A673 (cell line): ENCODE measurements at regions not wholly inside any gene's neighbourhood (a gene's known extent, or its start where the extent isn't known, plus 50 kb on each side); places are given as distances from the start of the nearest gene placed in this dataset.

Source experiments
- BruUV-seq: library from RNA; stranded (reverse); fragments of 400-500 nt; replicated peaks from 2 replicates; lab custom pipeline; 2021; lab: Mats Ljungman, UMichigan
- CTCF ChIA-PET: fragments of 300-600 bp; sonication (Branson Sonifier 250); formaldehyde crosslinking; loops from one replicate; lab custom pipeline; 2022; ENCODE audit warnings: antibody characterized with exemption; lab: Charles Lee
- POLR2A ChIA-PET: fragments of 300-600 bp; sonication (Branson Sonifier 250); formaldehyde crosslinking; loops from one replicate; lab custom pipeline; 2022; ENCODE audit warnings: antibody characterized with exemption; ENCODE audit not compliant: low non-redundant PET; lab: Charles Lee
- DNase-seq: peaks from one replicate; pipeline ENCODE4 v3.0.0-alpha.2; 2015; ENCODE audit warnings: low spot score
- H3K27ac ChIP-seq: fragments of 200-600 bp; sonication (generic); 2 replicates; pipeline ENCODE4 v1.5.1; 2016; ENCODE audit warnings: mixed run types, low read depth, mild to moderate bottlenecking, mixed read lengths, antibody characterized with exemption, low read length; ENCODE audit not compliant: poor library complexity, severe bottlenecking
- H3K27me3 ChIP-seq: fragments of 200-600 bp; sonication (generic); replicated peaks from 2 replicates; pipeline ENCODE4 v1.6.1; 2017; ENCODE audit warnings: mixed run types, low read depth, mild to moderate bottlenecking, mixed read lengths, antibody characterized with exemption, low read length; ENCODE audit not compliant: insufficient read depth, poor library complexity
- H3K36me3 ChIP-seq: fragments of 200-600 bp; sonication (generic); 2 replicates; pipeline ENCODE4 v1.6.1; 2016; ENCODE audit warnings: mixed run types, mild to moderate bottlenecking, mixed read lengths, antibody characterized with exemption, low read length; ENCODE audit not compliant: insufficient read depth, poor library complexity, severe bottlenecking
- H3K4me1 ChIP-seq: fragments of 200-600 bp; sonication (generic); 2 replicates; pipeline ENCODE4 v1.6.1; 2017; ENCODE audit warnings: mixed run types, mild to moderate bottlenecking, mixed read lengths, antibody characterized with exemption, low read length; ENCODE audit not compliant: insufficient read depth, poor library complexity, severe bottlenecking
- H3K4me3 ChIP-seq: fragments of 200-600 bp; sonication (generic); 2 replicates; pipeline ENCODE4 v1.5.1; 2016; ENCODE audit warnings: low read depth, mixed run types, mild to moderate bottlenecking, mixed read lengths, low read length; ENCODE audit not compliant: poor library complexity, severe bottlenecking
- H3K9me3 ChIP-seq: fragments of 200-600 bp; sonication (generic); 2 replicates; pipeline ENCODE4 v1.6.1; 2016; ENCODE audit warnings: mixed run types, low read depth, mild to moderate bottlenecking, mixed read lengths, antibody characterized with exemption, low read length; ENCODE audit not compliant: poor library complexity, severe bottlenecking
- EZH2 ChIP-seq: fragments of 200-600 bp; sonication (generic); IDR thresholded peaks from 2 replicates; pipeline ENCODE4 v1.6.1; 2017; ENCODE audit warnings: borderline replicate concordance, low read depth, mild to moderate bottlenecking, mixed read lengths, antibody characterized with exemption, low read length; ENCODE audit not compliant: poor library complexity, severe bottlenecking
- intact Hi-C: fragments of 100-400 bp; cut with micrococcal nuclease; formaldehyde crosslinking; loops from one replicate; pipeline ENCODE4 v1.10.0; 2022; ENCODE audit not compliant: unreplicated experiment

DNA sequence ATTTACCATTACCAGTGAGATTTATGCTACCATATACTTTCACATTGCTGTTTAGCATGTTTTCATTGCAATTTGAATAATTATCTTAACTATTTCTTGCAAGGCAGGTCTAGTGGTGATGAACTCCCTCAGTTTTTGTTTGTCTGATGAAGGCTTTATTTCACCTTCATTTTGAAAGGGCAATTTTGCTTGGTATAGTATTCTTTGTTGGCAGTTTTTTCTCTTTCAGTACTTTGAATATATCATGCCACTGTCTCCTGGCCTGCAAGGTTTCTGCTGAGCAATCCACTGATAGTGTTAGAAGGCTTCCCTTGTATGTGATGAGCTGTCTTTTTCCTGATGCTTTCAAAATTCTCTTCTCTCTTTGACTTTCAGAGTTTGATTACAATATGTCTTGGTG, 188.0 kb downstream of the MARCHF11 start:
- intact Hi-C loops: no loop called here
- BruUV-seq: no TSS peak
- H3K27me3 ChIP-seq: no peaks in the 10 kb centered on the region
- no peak overlapping the region for H3K27ac ChIP-seq
- H3K4me1 ChIP-seq: no peaks in the 10 kb centered on the region
- H3K36me3 ChIP-seq: no peaks in the 10 kb centered on the region
- H3K9me3 ChIP-seq: peaks cover 16% of the 10 kb centered on the region
- POLR2A ChIA-PET: no interaction called here
- DNase-seq: no peak
- no peak for TF ChIP-seq EZH2
- no peak overlapping the region for H3K4me3 ChIP-seq
- CTCF ChIA-PET: no interaction called here
